HL-60 (cell line): ENCODE measurements at regions not wholly inside any gene's neighbourhood (a gene's known extent, or its start where the extent isn't known, plus 50 kb on each side); places are given as distances from the start of the nearest gene placed in this dataset.

Source experiments
- CTCF ChIP-seq: IDR thresholded peaks from one replicate; pipeline ENCODE4 v1.5.1; 2011; ENCODE audit warnings: low read length, control low read depth, inconsistent platforms; ENCODE audit not compliant: insufficient read depth
- POLR2AphosphoS5 ChIP-seq: IDR thresholded peaks from 2 replicates; pipeline ENCODE4 v1.6.1; 2012; ENCODE audit warnings: low read depth

GRCh38 chr5:119930490-119930889 is 301.1 kb downstream of the FAM170A start:
- TF ChIP-seq CTCF = no peak
- TF ChIP-seq POLR2AphosphoS5 = no peak
